ENCODE measurements at regions not wholly inside any gene's neighbourhood (a gene's known extent, or its start where the extent isn't known, plus 50 kb on each side); places are given as distances from the start of the nearest gene placed in this dataset.
"Not testable (repeated sequence)": the region's sequence is repeated elsewhere in the genome, so short reads cannot be mapped to it uniquely, and the experiment has no call there.

DNA sequence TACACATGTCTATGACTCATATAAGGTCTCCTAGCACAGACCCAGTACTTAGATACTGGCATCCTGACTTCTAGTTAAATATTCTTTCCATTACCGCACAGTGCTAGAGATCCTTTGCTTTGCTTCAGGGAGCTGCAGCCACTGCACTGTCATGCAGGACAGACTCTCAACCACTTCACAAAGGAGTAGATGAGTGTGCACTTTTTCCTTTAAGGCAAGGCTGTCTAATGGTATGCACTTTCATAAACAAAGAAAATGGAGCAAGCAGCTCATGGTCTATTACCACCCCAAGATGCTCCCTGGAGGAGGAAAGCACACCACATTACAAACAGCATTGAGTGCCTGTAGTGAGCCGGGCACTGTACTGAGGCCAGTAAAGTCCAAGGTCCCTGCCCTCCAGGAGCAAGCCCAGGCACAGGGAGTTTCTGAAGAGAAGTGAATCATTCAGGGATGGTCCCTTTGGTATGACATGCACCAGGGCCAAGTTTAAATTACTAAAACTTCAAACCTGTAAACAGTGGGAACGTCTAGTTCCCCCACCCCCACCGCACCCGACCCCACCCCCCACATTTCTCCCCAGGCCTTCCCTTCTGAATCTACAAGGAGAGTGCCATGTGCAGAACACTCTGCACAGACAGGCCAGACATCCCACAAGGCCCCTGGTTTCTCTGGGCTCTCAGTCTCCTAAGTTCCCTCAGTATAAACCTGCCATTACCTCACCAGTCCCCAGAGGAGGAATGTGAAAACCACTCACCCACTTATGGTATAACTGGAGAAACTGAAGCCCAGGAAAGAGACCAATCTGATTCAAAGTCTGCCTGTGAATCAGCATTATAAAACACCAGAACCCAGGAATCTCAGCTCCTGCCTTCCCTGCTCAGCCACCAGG, 107.8 kb upstream of the BCL6 start:
- no peak for DNase-seq

DNA sequence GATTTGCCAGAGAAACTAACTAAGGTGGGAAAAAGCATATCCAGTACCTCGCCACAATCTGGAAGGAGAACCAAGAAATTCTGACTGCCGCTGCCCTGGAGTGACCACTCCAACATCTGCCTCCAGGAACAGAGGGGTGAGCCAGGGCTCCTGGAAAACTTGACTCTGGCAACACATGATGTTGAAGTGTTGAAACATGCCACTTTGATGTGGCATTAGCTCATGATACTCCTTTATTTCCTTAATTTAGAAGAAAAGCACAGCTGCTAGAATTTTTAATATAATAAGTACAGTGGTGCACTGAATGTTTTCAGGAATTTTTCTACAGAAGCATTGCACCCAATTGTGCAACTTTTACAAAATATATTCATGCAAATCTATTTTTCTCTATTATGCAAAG, 109.9 kb upstream of the BCL6 start:
- DNase-seq, result no peak

GRCh38 chr3:187856555-187856954, 111.3 kb upstream of the BCL6 start:
- DNase-seq, result no peak

DNA sequence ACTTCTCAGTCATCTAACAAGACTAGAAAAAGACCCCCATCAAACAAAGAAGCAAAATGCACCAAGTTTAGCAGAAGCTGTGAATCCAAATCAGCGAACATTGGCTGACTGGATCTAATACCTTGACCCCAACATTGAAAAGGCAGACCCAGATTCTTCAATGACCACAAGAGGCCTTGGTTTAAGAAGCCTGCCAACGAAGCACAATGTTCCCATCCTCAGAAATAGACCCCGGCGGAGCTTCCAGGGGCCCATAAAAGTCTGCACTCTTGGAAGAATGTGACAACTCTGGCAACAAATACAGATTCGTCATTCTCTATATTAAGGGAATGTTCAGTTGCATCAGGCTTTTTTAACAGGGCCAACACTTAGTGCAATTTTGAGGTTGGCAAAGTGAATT, 112.8 kb upstream of the BCL6 start:
- no peak for DNase-seq

DNA sequence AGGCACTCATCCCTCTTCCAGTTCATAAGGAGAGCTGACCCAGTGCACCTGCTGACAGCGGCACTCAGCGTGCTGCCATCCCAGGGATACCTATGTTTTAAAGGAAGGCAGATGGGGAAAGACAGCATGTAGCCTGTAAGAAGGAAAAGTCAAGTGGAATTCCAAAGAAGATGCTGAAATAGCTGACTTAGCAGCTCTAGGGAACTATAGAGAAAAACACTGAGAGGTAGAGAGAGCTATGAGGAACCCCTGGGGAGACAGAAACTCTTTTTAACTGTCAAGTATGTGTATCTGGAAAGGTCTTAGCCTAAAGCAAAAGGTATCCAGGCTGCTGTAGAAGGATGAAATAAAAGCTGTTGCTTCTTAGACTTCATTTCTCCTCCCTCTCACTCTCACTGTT, 113.4 kb upstream of the BCL6 start:
- no peak for DNase-seq

DNA sequence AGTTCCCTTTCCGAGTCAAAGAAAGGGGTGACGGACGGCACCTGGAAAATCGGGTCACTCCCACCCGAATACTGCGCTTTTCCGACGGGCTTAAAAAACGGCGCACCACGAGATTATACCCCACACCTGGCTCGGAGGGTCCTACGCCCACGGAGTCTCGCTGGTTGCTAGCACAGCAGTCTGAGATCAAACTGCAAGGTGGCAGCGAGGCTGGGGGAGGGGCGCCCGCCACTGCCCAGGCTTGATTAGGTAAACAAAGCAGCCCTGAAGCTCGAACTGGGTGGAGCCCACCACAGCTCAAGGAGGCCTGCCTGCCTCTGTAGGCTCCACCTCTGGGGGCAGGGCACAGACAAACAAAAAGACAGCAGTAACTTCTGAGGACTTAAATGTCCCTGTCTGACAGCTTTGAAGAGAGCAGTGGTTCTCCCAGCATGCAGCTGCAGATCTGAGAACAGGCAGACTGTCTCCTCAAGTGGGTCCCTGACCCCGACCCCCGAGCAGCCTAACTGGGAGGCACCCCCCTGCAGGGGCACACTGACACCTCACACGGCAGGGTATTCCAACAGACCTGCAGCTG, 117.5 kb upstream of the BCL6 start:
- not testable (repeated sequence) for DNase-seq

GRCh38 chr3:187870360-187871203, 125.3 kb upstream of the BCL6 start:
- DNase-seq, result no peak

GRCh38 chr3:187871204-187871591, 125.9 kb upstream of the BCL6 start:
- DNase-seq, result no peak

- DNase-seq, result no peak
Observed at GRCh38 chr3:187871848-187872247, 126.6 kb upstream of the BCL6 start.

DNA sequence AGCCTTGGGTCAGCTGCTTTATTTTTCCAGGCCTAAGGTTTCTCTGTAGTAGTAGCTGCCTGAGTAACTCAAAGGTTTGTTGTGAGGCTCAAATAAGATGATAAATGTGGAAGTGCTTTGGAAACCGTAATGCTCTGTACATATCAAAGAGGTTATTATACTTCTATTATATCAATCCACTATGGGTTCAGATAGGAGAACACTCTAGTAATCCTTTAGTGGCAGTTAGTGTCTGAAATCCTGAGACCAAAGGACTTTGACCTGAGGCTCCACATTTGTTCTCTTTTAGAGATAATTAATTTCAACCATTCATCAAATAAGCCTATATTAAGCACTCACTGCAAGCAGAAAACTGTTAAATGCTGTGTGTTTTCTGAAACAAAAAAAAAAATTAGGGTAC, 128.6 kb upstream of the BCL6 start:
- DNase-seq, result no peak

- no peak for DNase-seq
Observed at GRCh38 chr3:187875863-187876262, 130.6 kb upstream of the BCL6 start.

DNA sequence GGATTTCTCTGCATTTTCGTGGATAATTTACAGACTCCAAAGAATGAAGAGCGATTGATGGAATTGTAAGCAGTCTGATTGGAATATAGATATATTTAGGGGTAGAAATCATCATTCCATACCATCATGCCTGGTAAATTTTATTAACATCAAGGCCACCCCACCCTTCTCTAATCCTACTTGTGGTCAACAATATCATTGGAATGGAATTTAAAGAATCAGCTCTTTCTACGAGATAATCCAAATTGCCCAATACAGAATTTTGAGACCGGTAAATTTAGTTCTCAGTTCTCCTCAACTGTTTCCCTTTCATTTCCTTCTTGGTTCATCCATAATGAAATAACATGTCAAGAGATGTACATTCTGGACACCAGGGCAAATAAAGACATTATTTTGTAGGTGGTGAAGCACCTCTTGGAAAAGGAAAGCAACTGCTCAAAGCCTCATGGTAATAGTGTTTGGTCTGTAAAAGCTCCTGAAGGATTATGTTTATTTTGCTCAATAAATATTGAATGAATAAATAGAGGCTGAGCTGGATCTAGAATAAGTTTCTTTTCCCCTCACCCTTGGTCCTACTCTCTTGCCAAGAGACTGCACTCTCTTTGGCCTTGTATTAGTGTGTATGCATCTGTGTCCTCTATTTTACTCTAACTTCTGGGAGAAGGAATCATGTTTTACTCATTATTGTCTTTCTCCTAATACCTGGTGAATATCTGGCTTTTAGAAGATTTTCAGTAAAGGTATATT, 133.7 kb upstream of the BCL6 start:
- DNase-seq, result no peak

DNA sequence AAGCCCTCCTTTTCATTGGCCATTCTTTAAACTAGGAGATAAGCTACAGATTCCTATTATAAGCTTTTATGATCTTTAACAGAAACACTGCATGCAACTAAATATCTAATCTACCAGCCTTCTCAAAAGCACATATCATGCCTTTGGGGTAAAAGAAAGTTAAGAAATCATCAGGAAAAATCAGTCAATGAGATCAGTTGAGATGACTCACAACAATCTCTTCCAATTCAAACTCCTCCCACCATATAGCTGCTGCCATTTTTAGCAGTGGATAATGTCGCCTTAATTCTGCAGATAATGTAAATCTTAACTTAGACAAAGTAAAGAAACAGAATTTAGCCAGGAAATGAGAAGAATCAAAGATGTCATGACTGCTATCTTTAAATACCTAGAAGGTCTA, 135.2 kb upstream of the BCL6 start:
- DNase-seq, result no peak

GRCh38 chr3:187880851-187881250, 135.6 kb upstream of the BCL6 start:
- DNase-seq, result no peak

- no peak for DNase-seq
Observed at GRCh38 chr3:187888701-187889100, 143.4 kb upstream of the BCL6 start.

DNA sequence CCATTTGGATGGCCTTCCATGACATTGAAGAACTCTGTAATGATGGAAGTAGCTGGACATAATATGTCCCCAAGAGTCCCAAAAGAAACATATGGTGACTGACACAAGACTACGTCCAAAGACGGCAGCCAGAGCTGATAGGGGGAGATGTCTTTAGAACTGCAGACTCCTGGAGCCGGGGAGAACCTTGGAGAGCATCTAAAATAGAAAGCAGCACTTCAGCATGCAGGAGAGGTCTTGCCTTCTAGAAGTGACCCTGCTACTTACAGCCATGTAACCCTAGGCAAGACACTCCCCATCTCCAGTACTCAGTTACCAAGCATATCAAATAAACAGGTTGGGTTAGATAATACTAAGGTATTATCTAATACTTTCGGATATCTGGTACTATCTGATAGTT, 143.8 kb upstream of the BCL6 start:
- DNase-seq, result no peak

- no peak for DNase-seq
Observed at GRCh38 chr3:187889601-187890404, 144.5 kb upstream of the BCL6 start.

DNA sequence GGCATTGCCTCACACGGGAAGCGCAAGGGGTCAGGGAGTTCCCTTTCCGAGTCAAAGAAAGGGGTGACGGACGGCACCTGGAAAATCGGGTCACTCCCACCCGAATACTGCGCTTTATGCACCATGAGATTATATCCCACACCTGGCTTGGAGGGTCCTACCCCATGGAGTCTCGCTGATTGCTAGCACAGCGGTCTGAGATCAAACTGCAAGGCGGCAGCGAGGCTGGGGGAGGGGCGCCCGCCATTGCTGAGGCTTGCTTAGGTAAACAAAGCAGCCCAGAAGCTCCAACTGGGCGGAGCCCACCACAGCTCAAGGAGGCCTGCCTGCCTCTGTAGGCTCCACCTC, 145.1 kb upstream of the BCL6 start:
- not testable (repeated sequence) for DNase-seq

DNA sequence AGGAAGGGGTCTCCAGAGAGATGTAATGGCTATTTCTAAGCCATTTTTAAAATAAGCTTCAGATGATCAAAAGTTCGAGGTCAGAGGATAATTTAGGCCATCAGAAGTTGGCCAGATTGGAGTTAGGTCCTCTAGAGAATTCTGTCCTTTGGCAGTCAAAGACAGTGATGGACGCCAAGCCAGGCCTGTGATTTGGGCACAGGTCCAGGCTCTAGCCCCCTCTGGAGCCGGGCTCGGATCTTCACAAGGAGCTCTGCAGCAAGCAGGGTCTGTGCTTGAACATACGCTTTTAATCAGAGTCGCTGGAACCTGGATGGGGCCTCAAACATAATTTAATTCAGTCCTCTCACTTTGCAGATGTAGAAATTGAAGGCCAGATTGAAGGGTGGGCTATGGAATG, 151.4 kb upstream of the BCL6 start:
- no peak for DNase-seq

- DNase-seq, result no peak
Observed at GRCh38 chr3:187899246-187899645, 154.0 kb upstream of the BCL6 start.

DNA sequence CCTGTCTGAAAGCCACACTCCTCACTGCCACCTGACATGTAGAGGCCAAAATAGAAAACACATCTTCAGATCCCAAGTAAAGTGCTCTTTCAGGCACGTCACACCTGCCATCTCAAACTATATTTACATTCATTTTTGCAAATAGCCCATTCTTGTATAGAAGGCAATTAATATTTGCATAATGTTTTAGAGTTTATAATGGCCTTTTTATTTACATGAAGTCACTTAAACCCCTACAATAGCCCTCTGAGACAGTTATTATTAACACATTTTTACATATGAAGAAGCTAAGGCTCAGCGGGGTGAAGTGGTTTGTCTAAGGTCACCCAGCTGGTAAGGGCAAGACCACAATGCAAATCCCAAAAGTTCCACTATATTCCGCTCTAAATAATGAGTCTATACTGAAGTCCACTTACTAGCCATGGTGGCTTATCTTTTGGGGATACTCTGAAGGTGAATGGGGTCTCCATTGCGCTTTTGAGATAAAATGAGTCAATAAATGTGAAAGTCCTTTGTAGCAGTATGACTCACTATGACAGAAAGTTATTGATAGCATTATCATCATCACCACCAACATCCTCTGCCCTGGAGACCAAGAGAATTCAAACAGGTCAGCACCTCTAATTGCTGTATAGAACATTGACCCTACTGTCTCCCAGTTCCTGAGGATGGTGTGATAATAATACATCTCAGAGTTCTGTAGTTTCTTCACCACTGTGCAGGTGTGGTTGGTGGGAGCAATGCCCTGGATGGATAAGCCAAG, 155.9 kb upstream of the BCL6 start:
- DNase-seq, result no peak
